WTC11 (cell line): ENCODE measurements at regions not wholly inside any gene's neighbourhood (a gene's known extent, or its start where the extent isn't known, plus 50 kb on each side); places are given as distances from the start of the nearest gene placed in this dataset.

Experiments
- ATAC-seq: fragments of 200-7000 bp; cut with Tn5 transposase; 2 replicates; pipeline ENCODE4 v1.10.0; 2021; ENCODE audit warnings: mild to moderate bottlenecking, moderate library complexity
- CTCF ChIA-PET: fragments of 300-600 bp; sonication (Branson Sonifier 250); formaldehyde crosslinking; loops from one replicate; lab custom pipeline; 2021; ENCODE audit warnings: antibody characterized with exemption; lab: Charles Lee
- POLR2A ChIA-PET: fragments of 350-600 bp; sonication (Branson Sonifier 250); formaldehyde crosslinking; loops from one replicate; lab custom pipeline; 2021; ENCODE audit warnings: antibody characterized with exemption; lab: Charles Lee
- DNase-seq: peaks from one replicate; pipeline ENCODE4 v3.0.0; 2021; ENCODE audit warnings: low spot score
- H3K27ac Mint-ChIP-seq: 2 replicates; pipeline ENCODE4 v1.8.0; 2021; ENCODE audit warnings: mixed read lengths
- H3K27me3 Mint-ChIP-seq: 2 replicates; pipeline ENCODE4 v1.8.0; 2021; ENCODE audit warnings: low read depth, mild to moderate bottlenecking, moderate library complexity, mixed read lengths
- H3K36me3 Mint-ChIP-seq: 2 replicates; pipeline ENCODE4 v1.8.0; 2021; ENCODE audit warnings: mixed read lengths
- H3K4me1 Mint-ChIP-seq: 2 replicates; pipeline ENCODE4 v1.8.0; 2022; ENCODE audit warnings: mixed read lengths
- H3K4me3 Mint-ChIP-seq: 2 replicates; pipeline ENCODE4 v1.8.0; 2021; ENCODE audit warnings: mild to moderate bottlenecking, moderate library complexity, mixed read lengths
- H3K9me3 Mint-ChIP-seq: 2 replicates; pipeline ENCODE4 v1.8.0; 2021; ENCODE audit warnings: mixed read lengths
- AR ChIP-seq: fragments of 250-450 bp; sonication (Bioruptor Pico); IDR thresholded peaks from 2 replicates; pipeline ENCODE4 v1.9.0; 2021; ENCODE audit warnings: mild to moderate bottlenecking
- ATF2 ChIP-seq: sonication (generic); formaldehyde crosslinking; IDR thresholded peaks from 2 replicates; pipeline ENCODE4 v1.8.1; 2022; ENCODE audit warnings: low read depth, missing genetic modification reagents, borderline replicate concordance
- ATF3 ChIP-seq: sonication (generic); formaldehyde crosslinking; conservative IDR thresholded peaks from 2 replicates; pipeline ENCODE4 v1.8.1; 2022; ENCODE audit warnings: mild to moderate bottlenecking, missing genetic modification reagents
- CBFB ChIP-seq: sonication (generic); formaldehyde crosslinking; IDR thresholded peaks from 2 replicates; pipeline ENCODE4 v1.8.1; 2022; ENCODE audit warnings: mild to moderate bottlenecking, low read depth, missing genetic modification reagents
- E2F4 ChIP-seq: sonication (generic); formaldehyde crosslinking; IDR thresholded peaks from 2 replicates; pipeline ENCODE4 v1.8.1; 2022; ENCODE audit warnings: low read depth, mild to moderate bottlenecking, moderate library complexity, missing genetic modification reagents, borderline replicate concordance
- ESRRA ChIP-seq: sonication (generic); formaldehyde crosslinking; IDR thresholded peaks from 2 replicates; pipeline ENCODE4 v1.8.1; 2022; ENCODE audit warnings: mild to moderate bottlenecking, missing genetic modification reagents, borderline replicate concordance
- ETV6 ChIP-seq: sonication (generic); formaldehyde crosslinking; IDR thresholded peaks from 2 replicates; pipeline ENCODE4 v1.8.1; 2022; ENCODE audit warnings: mild to moderate bottlenecking, missing genetic modification reagents
- FOXJ3 ChIP-seq: sonication (generic); formaldehyde crosslinking; IDR thresholded peaks from 2 replicates; pipeline ENCODE4 v1.9.0; 2021; ENCODE audit warnings: missing genetic modification reagents, mild to moderate bottlenecking, borderline replicate concordance
- MYBL2 ChIP-seq: sonication (generic); formaldehyde crosslinking; IDR thresholded peaks from 2 replicates; pipeline ENCODE4 v1.8.1; 2023; ENCODE audit warnings: mild to moderate bottlenecking, moderate library complexity, missing genetic modification reagents
- PREB ChIP-seq: sonication (generic); formaldehyde crosslinking; IDR thresholded peaks from 2 replicates; pipeline ENCODE4 v1.8.1; 2022; ENCODE audit warnings: mild to moderate bottlenecking, missing genetic modification reagents, moderate library complexity, borderline replicate concordance
- RORB ChIP-seq: fragments of 250-450 bp; sonication (Bioruptor Pico); IDR thresholded peaks from 2 replicates; pipeline ENCODE4 v1.9.0; 2021; ENCODE audit warnings: mild to moderate bottlenecking
- SMAD3 ChIP-seq: sonication (generic); formaldehyde crosslinking; IDR thresholded peaks from 2 replicates; pipeline ENCODE4 v1.8.0; 2022; ENCODE audit warnings: missing genetic modification reagents, mild to moderate bottlenecking, borderline replicate concordance
- STAT6 ChIP-seq: sonication (generic); formaldehyde crosslinking; conservative IDR thresholded peaks from 2 replicates; pipeline ENCODE4 v1.8.1; 2023; ENCODE audit warnings: mild to moderate bottlenecking, low read depth, missing genetic modification reagents, moderate library complexity
- TCF7 ChIP-seq: sonication (generic); formaldehyde crosslinking; IDR thresholded peaks from 2 replicates; pipeline ENCODE4 v1.8.0; 2022; ENCODE audit warnings: mild to moderate bottlenecking, low read depth, missing genetic modification reagents, moderate library complexity
- USF2 ChIP-seq: sonication (generic); formaldehyde crosslinking; IDR thresholded peaks from 2 replicates; pipeline ENCODE4 v1.8.1; 2023; ENCODE audit warnings: mild to moderate bottlenecking, missing genetic modification reagents, moderate library complexity
- ZNF219 ChIP-seq: sonication (generic); formaldehyde crosslinking; IDR thresholded peaks from 2 replicates; pipeline ENCODE4 v1.8.0; 2023; ENCODE audit warnings: missing genetic modification reagents, mild to moderate bottlenecking, borderline replicate concordance
- ZNF232 ChIP-seq: sonication (generic); formaldehyde crosslinking; IDR thresholded peaks from 2 replicates; pipeline ENCODE4 v1.8.0; 2022; ENCODE audit warnings: mild to moderate bottlenecking, missing genetic modification reagents
- ZNF263 ChIP-seq: sonication (generic); formaldehyde crosslinking; IDR thresholded peaks from 2 replicates; pipeline ENCODE4 v1.8.1; 2022; ENCODE audit warnings: low read depth, mild to moderate bottlenecking, moderate library complexity, missing genetic modification reagents
- ZNF281 ChIP-seq: sonication (generic); formaldehyde crosslinking; IDR thresholded peaks from 2 replicates; pipeline ENCODE4 v1.8.0; 2023; ENCODE audit warnings: mild to moderate bottlenecking, missing genetic modification reagents
- ZNF317 ChIP-seq: sonication (generic); formaldehyde crosslinking; IDR thresholded peaks from 2 replicates; pipeline ENCODE4 v1.8.1; 2023; ENCODE audit warnings: low read depth, mild to moderate bottlenecking, moderate library complexity, missing genetic modification reagents, borderline replicate concordance
- ZNF671 ChIP-seq: fragments of 250-450 bp; sonication (Bioruptor Pico); IDR thresholded peaks from 2 replicates; pipeline ENCODE4 v1.8.0; 2021; ENCODE audit warnings: mild to moderate bottlenecking
- ZSCAN18 ChIP-seq: fragments of 250-450 bp; sonication (Bioruptor Pico); IDR thresholded peaks from 2 replicates; pipeline ENCODE4 v2.1.2; 2022; ENCODE audit warnings: mild to moderate bottlenecking, moderate library complexity

GRCh38 chr18:28903306-28903705 is 726.4 kb upstream of the CDH2 start (continued):
- TF ChIP-seq STAT6 (CRISPR knock-in tag) (no peak), RORB (no peak), ATF2 (no peak), ZNF263 (CRISPR knock-in tag) (no peak), SMAD3 (no peak), AR (no peak)

- CTCF ChIA-PET = no interaction called here
- no peak for DNase-seq
- no peak for TF ChIP-seq ZNF281 (CRISPR knock-in tag)
- no peak for TF ChIP-seq ZNF232 (CRISPR knock-in tag)
- TF ChIP-seq ETV6 (CRISPR knock-in tag) = no peak
- no peak for TF ChIP-seq E2F4 (CRISPR knock-in tag)
- no peak for TF ChIP-seq ZNF671 (CRISPR knock-in tag)
- TF ChIP-seq TCF7 (CRISPR knock-in tag) = no peak
- TF ChIP-seq MYBL2 = no peak
- TF ChIP-seq ATF3 (CRISPR knock-in tag) = no peak
- TF ChIP-seq ZSCAN18 (CRISPR knock-in tag) = no peak
- no peak for TF ChIP-seq PREB (CRISPR knock-in tag)
- no peak for TF ChIP-seq CBFB (CRISPR knock-in tag)
- no peak for TF ChIP-seq FOXJ3
- TF ChIP-seq ZNF219 (CRISPR knock-in tag) = no peak
- TF ChIP-seq USF2 = no peak
- TF ChIP-seq ZNF317 = no peak
- no peak for TF ChIP-seq ESRRA (CRISPR knock-in tag)
- POLR2A ChIA-PET = no interaction called here
- no peak for ATAC-seq
- Mint-ChIP-seq H3K4me1 (no peaks in the 10 kb centered on the region), H3K4me3 (no peak overlapping the region), H3K36me3 (peaks cover 4% of the 10 kb centered on the region), H3K27me3 (no peaks in the 10 kb centered on the region), H3K9me3 (peaks cover 14% of the 10 kb centered on the region), H3K27ac (no peak overlapping the region)
Observed at GRCh38 chr18:28890791-28891190, 713.9 kb upstream of the CDH2 start.
